ENCODE measurements at regions not wholly inside any gene's neighbourhood (a gene's known extent, or its start where the extent isn't known, plus 50 kb on each side); places are given as distances from the start of the nearest gene placed in this dataset.

- no peak for TF ChIP-seq CTCF (IDR thresholded peaks at IDR 0.05)
- TF ChIP-seq EZH2 (IDR thresholded peaks at IDR 0.05; ENCODE audit: borderline replicate concordance, insufficient read depth, low read depth, low read length, poor library complexity, severe bottlenecking) = no peak
These were observed 556.8 kb downstream of the NPHP4 start for GRCh38 chr1:5435414-5435813.
